Activated CD8-positive, alpha-beta memory T cell treated with anti-CD3 and anti-CD28 coated beads, Interleukin-2, amount 50 U/mL, for 24 hours (primary cell): ENCODE measurements at regions not wholly inside any gene's neighbourhood (a gene's known extent, or its start where the extent isn't known, plus 50 kb on each side); places are given as distances from the start of the nearest gene placed in this dataset.

Experiments used
- DNase-seq: peaks from one replicate; pipeline ENCODE4 v3.0.0-alpha.2; 2020; ENCODE audit errors: extremely low read depth

GRCh38 chr1:29972421-29973053 lies 736.2 kb downstream of the PTPRU start:
- no peak for DNase-seq

DNA sequence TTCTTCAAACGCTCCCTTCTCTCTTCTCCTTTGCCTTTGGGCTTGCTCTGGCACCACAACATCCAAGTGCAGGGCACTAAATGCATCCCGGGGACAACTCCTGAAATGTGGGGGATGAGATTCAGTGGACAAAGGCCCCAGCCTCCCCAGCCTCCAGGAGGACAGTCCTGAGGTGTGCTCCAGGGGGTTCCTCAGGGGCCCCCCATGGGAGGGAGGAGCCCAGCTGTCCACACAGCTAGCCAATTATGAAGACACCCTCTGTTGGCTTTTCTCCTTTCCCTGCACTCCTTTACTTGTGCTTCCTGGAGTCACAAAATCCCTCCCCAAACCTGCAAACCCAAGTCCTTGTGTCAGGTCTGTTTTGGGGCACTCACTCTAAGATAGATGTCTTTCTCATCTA lies 735.4 kb downstream of the PTPRU start:
- DNase-seq = no peak

DNA sequence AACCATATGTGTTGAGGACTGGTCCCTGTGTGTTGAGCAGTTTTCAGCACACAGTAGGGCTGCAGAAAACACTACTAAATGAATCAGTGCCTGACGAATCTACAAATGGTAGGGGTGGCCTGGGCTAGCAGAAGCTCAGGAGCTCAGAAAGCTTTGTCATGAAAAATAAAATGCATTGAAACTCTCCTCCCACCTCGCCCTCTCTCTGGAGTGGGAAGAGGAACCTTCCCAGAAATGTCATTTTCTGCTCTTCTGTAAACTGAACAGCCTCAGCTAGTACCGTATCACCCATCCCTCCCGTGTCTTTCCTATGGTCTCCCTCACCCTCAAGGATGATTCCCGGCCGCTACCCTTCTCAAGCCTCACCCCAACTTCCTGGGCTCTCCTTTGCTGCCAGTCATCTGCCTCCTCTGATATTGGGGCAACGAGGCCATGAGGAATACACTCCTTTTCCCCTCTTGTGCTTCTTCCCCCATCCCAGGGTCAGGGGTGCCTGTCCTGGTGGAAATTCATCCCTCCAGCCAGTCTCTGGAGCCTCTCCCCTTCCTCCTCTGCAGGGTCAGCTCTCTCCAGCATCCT lies 734.5 kb downstream of the PTPRU start:
- DNase-seq = no peak

DNA sequence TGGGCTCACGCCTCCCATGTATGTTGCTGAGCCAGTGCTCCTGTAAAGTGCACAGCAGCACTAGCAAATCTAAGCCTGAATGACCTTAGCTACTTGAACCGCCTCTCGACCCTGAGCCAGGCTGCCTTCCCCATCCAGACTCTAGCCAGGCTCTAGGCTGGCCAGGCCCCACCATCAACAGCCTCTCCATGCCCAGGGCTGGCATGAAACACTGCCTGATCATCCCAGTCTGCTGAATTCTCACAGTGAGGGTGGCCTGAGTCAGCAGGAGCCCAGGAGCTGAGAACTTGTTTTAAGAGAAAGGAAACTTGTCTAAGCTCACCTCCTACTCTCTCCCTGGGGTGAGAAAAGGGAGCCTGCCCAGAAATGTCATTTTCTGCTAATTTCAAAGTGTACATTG lies 733.3 kb downstream of the PTPRU start:
- no peak for DNase-seq

GRCh38 chr1:29967261-29967660 lies 730.9 kb downstream of the PTPRU start:
- DNase-seq = no peak

DNA sequence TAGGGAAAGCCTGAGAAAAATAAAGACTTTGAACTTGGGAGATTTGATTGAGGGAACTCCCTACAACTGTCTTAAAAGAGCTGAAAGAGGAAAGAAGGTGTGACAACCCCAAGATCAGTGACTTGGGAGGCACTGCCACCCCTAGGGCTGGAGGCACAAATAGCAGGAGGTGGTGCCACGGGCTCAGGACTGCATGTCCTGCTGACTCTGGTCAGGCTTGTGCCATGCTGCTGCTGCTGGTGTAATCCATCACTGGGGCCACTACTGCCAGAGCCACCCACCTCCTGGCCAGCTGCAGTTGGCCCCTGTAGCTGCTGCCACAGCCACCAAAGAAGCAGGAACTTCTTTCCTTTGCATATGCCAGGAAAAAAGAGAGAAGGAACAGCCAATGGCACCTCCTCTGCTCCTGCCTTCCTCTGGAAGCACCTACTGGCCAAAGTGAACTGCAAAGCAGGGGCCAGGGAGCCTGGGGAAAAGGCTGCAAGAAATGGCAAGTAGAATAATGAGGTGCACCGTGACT lies 730.3 kb downstream of the PTPRU start:
- DNase-seq = no peak

DNA sequence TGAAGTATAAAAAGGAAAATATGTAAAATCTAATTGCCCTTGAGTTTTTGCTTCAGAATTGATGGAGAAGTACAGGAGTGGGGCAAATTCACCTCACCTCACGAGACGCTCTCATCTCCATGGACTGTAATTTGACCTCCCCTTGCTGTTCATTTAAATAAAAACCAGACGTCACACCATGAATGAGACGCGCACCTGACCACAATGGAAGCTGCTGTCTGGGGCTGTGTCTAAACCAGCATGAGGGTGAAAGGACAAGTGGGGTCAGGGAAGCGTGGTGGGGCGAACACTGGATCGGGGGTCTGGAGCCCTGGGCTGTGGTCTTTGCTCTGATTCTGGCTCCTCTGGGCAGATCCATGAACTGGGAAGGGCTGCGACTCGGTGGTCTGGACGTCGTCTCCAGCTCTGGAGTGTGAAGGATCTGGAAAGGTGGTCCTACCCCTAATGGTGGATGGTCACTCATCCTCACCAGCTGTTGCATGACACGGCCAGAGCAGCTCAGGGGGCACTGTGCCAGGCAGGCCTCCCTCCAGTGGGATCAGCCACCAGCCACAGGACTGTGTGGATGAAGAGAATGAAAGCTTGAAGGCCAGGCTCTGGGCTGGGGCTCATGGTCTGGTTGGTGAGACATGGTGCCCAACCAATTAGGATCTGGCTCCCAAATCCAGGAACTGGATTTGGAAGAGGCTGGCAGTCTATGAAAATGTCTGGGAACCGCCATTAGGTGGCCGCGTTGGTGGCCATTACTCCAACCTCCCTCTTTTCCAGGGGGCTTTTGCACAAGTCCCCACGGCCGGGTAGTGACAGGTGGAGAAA lies 728.6 kb downstream of the PTPRU start:
- DNase-seq = no peak

DNA sequence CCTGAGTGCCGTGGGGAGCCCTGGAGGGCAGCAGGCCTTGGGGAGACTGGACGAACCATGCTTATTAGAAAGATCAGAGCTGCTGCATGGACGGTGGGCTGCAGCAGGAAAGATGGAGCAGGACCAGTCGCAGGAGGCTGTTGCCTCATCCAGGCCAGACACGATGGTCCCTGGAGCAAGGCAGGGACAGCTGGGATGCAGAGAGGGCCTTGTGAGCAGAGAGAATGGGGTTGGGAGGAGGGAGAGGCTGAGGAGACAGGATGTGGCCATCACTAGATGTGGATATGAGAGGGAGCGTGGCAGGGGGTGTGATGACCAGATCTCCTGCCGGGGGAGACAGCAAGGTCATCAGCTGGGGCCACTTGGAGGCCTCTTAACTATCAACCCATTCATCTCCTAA lies 727.6 kb downstream of the PTPRU start:
- no peak for DNase-seq

- DNase-seq = no peak
These were observed 726.5 kb downstream of the PTPRU start for GRCh38 chr1:29962831-29963247.

DNA sequence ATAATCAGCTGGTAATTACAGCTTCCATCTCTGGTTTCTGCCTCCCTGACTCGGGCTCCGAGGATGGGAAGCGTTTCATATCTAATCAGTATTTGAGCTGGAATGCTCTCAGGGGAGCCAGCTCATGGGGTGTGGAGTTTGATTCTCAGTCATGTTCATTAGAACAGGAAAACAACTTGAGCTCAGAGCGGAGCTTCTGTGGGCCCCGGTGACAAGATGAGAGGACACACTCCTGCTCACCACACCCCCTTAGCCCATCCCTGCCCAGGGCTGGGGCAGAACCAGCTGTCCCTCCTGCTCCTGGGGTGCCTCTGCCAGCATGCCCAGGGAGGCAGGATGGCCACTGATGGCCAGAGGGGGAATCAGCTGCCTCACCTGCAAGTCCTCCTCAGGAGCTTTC lies 726.0 kb downstream of the PTPRU start:
- DNase-seq = no peak

- no peak for DNase-seq
These were observed 725.2 kb downstream of the PTPRU start for GRCh38 chr1:29961293-29962059.

- DNase-seq = no peak
These were observed 724.6 kb downstream of the PTPRU start for GRCh38 chr1:29960876-29961275.

- no peak for DNase-seq
These were observed 723.9 kb downstream of the PTPRU start for GRCh38 chr1:29960156-29960755.

- DNase-seq = no peak
These were observed 723.0 kb downstream of the PTPRU start for GRCh38 chr1:29959356-29959755.

GRCh38 chr1:29958271-29958670 lies 721.9 kb downstream of the PTPRU start:
- DNase-seq = no peak

DNA sequence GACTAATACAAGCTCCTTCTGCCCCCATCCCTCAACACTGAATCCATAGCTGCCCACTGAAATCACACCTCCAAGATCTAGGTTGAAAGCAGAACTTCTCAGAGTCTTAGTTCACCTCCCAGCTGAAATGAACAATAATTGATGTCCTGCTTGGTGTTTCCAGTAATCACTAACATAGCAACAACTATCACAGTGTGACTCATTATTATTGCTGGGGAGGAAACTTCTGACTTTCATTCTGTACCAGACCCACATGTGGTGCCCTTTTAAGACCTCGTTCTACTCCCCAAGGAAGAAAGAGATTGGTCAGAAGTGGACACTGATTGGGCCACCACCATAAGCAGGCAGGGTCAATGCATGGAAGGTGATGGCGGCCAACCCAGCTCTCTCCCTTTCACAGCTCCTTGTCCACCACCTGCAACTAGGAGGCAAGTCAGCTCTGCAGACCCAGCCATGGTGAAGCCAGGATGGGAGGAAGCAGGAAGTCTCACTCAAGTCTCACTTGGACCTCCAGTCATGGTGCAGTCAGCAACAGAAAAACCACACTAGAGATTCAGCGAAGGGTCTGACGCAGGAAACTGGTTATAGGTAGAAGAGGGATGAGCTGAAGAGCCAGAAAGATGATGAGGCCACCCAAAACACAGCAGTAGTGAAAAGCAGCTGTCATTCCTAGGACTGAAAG lies 720.2 kb downstream of the PTPRU start:
- no peak for DNase-seq

DNA sequence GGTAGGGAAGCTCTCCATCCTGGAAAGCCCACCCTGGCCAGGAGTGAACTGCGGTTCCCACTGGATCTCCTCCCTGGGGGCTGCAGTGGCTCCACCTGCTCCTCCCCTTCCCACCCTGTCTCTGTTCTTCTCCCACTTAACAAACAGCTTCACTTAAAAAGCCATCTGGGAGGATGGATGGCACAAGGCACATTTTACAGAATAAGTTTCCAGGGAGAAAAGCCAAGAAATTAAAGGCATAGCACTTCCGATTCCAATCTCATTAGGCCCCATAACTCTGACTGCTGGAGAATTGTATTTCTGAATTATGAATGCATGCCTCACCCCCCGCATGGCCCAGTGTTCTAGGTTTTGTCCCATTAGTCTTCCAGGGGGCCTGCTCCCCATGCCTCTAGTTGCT lies 718.3 kb downstream of the PTPRU start:
- DNase-seq = no peak

GRCh38 chr1:29953961-29954360 lies 717.6 kb downstream of the PTPRU start:
- DNase-seq = no peak

- no peak for DNase-seq
These were observed 713.4 kb downstream of the PTPRU start for GRCh38 chr1:29949676-29950075.

DNA sequence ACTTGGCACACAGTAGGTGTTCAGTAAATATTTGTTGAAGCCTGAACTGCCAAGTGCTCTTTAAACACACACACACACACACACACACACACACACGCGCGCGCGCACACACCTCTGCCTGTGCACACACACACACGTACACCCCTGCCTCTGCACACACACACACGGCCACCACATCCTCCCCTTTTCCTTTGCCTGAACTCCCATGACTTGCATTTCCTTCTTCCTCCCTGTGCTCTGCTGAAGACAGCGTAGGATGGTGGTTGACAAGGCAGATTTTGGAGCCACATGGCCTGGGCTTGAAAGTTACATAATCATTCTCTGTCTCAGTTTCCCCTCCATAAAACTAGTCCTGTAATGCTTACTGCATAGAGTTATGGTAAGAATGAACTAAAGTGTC lies 712.3 kb downstream of the PTPRU start:
- no peak for DNase-seq

GRCh38 chr1:29946057-29946456 lies 709.7 kb downstream of the PTPRU start:
- DNase-seq = no peak
